ENCODE measurements at regions not wholly inside any gene's neighbourhood (a gene's known extent, or its start where the extent isn't known, plus 50 kb on each side); places are given as distances from the start of the nearest gene placed in this dataset.

GRCh38 chr20:18943542-18943941, 130.0 kb downstream of the SCP2D1 start:
- WGBS (ENCODE audit: insufficient coverage): 94% methylated on average over 4 of the region's 4 CpGs
- Histone ChIP-seq H3K36me3 (ENCODE audit: control insufficient read depth, insufficient read depth, low read length) (no peaks in the 10 kb centered on the region), H3K4me1 (ENCODE audit: control insufficient read depth, insufficient read depth, low read length) (no peaks in the 10 kb centered on the region)

GRCh38 chr20:18956890-18957289, 143.3 kb downstream of the SCP2D1 start:
- Histone ChIP-seq H3K4me3 (ENCODE audit: low read depth, low read length) (no peak overlapping the region), H3K27me3 (ENCODE audit: control insufficient read depth, insufficient read depth, low read length) (no peaks in the 10 kb centered on the region), H3K4me1 (ENCODE audit: control insufficient read depth, insufficient read depth, low read length) (no peaks in the 10 kb centered on the region), H3K9me3 (ENCODE audit: control insufficient read depth, insufficient read depth, low read length) (no peaks in the 10 kb centered on the region), H3K27ac (ENCODE audit: low read depth, low read length) (no peak overlapping the region), H3K36me3 (ENCODE audit: control insufficient read depth, insufficient read depth, low read length) (no peaks in the 10 kb centered on the region)
- WGBS (ENCODE audit: insufficient coverage): no CpG with 5 or more reads among the region's 4 CpGs
- DNase-seq (ENCODE audit: low read depth in 4 of 6, low spot score in 6 of 6): no peak

More at GRCh38 chr20:18943542-18943941, 130.0 kb downstream of the SCP2D1 start:
- Histone ChIP-seq H3K9me3 (ENCODE audit: control insufficient read depth, insufficient read depth, low read length) (no peaks in the 10 kb centered on the region), H3K27me3 (ENCODE audit: control insufficient read depth, insufficient read depth, low read length) (no peaks in the 10 kb centered on the region), H3K4me3 (ENCODE audit: low read depth, low read length) (no peak overlapping the region), H3K27ac (ENCODE audit: low read depth, low read length) (no peak overlapping the region)
- no peak for DNase-seq (ENCODE audit: low read depth in 4 of 6, low spot score in 6 of 6)

- Histone ChIP-seq H3K27ac (ENCODE audit: low read depth, low read length) (no peak overlapping the region), H3K9me3 (ENCODE audit: control insufficient read depth, insufficient read depth, low read length) (no peaks in the 10 kb centered on the region), H3K4me1 (ENCODE audit: control insufficient read depth, insufficient read depth, low read length) (no peaks in the 10 kb centered on the region), H3K27me3 (ENCODE audit: control insufficient read depth, insufficient read depth, low read length) (no peaks in the 10 kb centered on the region), H3K4me3 (ENCODE audit: low read depth, low read length) (no peak overlapping the region), H3K36me3 (ENCODE audit: control insufficient read depth, insufficient read depth, low read length) (no peaks in the 10 kb centered on the region)
- no CpG with 5 or more reads among the region's 2 CpGs for WGBS (ENCODE audit: insufficient coverage)
- DNase-seq (ENCODE audit: low read depth in 4 of 6, low spot score in 6 of 6): no peak
Measured at GRCh38 chr20:18957328-18957727, 143.7 kb downstream of the SCP2D1 start.

GRCh38 chr20:18971121-18971520, 157.5 kb downstream of the SCP2D1 start:
- H3K9me3 ChIP-seq (ENCODE audit: control insufficient read depth, insufficient read depth, low read length): peaks cover 2% of the 10 kb centered on the region
- no peaks in the 10 kb centered on the region for H3K36me3 ChIP-seq (ENCODE audit: control insufficient read depth, insufficient read depth, low read length)
- no peak overlapping the region for H3K27ac ChIP-seq (ENCODE audit: low read depth, low read length)
- no peaks in the 10 kb centered on the region for H3K4me1 ChIP-seq (ENCODE audit: control insufficient read depth, insufficient read depth, low read length)
- no peak overlapping the region for H3K4me3 ChIP-seq (ENCODE audit: low read depth, low read length)
- WGBS (ENCODE audit: insufficient coverage): 90% methylated on average over 4 of the region's 5 CpGs
- no peaks in the 10 kb centered on the region for H3K27me3 ChIP-seq (ENCODE audit: control insufficient read depth, insufficient read depth, low read length)
- no peak for DNase-seq (ENCODE audit: low read depth in 4 of 6, low spot score in 6 of 6)

GRCh38 chr20:18971574-18971973, 158.0 kb downstream of the SCP2D1 start:
- Histone ChIP-seq H3K27me3 (ENCODE audit: control insufficient read depth, insufficient read depth, low read length) (no peaks in the 10 kb centered on the region), H3K4me3 (ENCODE audit: low read depth, low read length) (no peak overlapping the region), H3K4me1 (ENCODE audit: control insufficient read depth, insufficient read depth, low read length) (no peaks in the 10 kb centered on the region), H3K9me3 (ENCODE audit: control insufficient read depth, insufficient read depth, low read length) (peaks cover 2% of the 10 kb centered on the region), H3K27ac (ENCODE audit: low read depth, low read length) (no peak overlapping the region), H3K36me3 (ENCODE audit: control insufficient read depth, insufficient read depth, low read length) (no peaks in the 10 kb centered on the region)
- no peak for DNase-seq (ENCODE audit: low read depth in 4 of 6, low spot score in 6 of 6)
- WGBS (ENCODE audit: insufficient coverage): no CpG with 5 or more reads among the region's 2 CpGs

- H3K27me3 ChIP-seq (ENCODE audit: control insufficient read depth, insufficient read depth, low read length): no peaks in the 10 kb centered on the region
- no peaks in the 10 kb centered on the region for H3K9me3 ChIP-seq (ENCODE audit: control insufficient read depth, insufficient read depth, low read length)
- H3K4me3 ChIP-seq (ENCODE audit: low read depth, low read length): no peak overlapping the region
- H3K36me3 ChIP-seq (ENCODE audit: control insufficient read depth, insufficient read depth, low read length): no peaks in the 10 kb centered on the region
- no peak overlapping the region for H3K27ac ChIP-seq (ENCODE audit: low read depth, low read length)
- H3K4me1 ChIP-seq (ENCODE audit: control insufficient read depth, insufficient read depth, low read length): no peaks in the 10 kb centered on the region
- no peak for DNase-seq (ENCODE audit: low read depth in 4 of 6, low spot score in 6 of 6)
- WGBS (ENCODE audit: insufficient coverage): 96% methylated on average over 3 of the region's 3 CpGs
Measured at GRCh38 chr20:18972251-18972876, 158.8 kb downstream of the SCP2D1 start.

GRCh38 chr20:18973529-18974173, 160.1 kb downstream of the SCP2D1 start:
- no peak for DNase-seq (ENCODE audit: low read depth in 4 of 6, low spot score in 6 of 6)
- H3K4me1 ChIP-seq (ENCODE audit: control insufficient read depth, insufficient read depth, low read length): no peaks in the 10 kb centered on the region
- 95% methylated on average over 5 of the region's 7 CpGs for WGBS (ENCODE audit: insufficient coverage)
- H3K4me3 ChIP-seq (ENCODE audit: low read depth, low read length): no peak overlapping the region
- H3K27ac ChIP-seq (ENCODE audit: low read depth, low read length): no peak overlapping the region
- H3K9me3 ChIP-seq (ENCODE audit: control insufficient read depth, insufficient read depth, low read length): no peaks in the 10 kb centered on the region
- H3K27me3 ChIP-seq (ENCODE audit: control insufficient read depth, insufficient read depth, low read length): no peaks in the 10 kb centered on the region
- H3K36me3 ChIP-seq (ENCODE audit: control insufficient read depth, insufficient read depth, low read length): no peaks in the 10 kb centered on the region

- Histone ChIP-seq H3K27ac (ENCODE audit: low read depth, low read length) (no peak overlapping the region), H3K4me1 (ENCODE audit: control insufficient read depth, insufficient read depth, low read length) (no peaks in the 10 kb centered on the region), H3K36me3 (ENCODE audit: control insufficient read depth, insufficient read depth, low read length) (no peaks in the 10 kb centered on the region), H3K27me3 (ENCODE audit: control insufficient read depth, insufficient read depth, low read length) (no peaks in the 10 kb centered on the region), H3K4me3 (ENCODE audit: low read depth, low read length) (no peak overlapping the region), H3K9me3 (ENCODE audit: control insufficient read depth, insufficient read depth, low read length) (no peaks in the 10 kb centered on the region)
- WGBS (ENCODE audit: insufficient coverage): 70% methylated on average over 1 of the region's 1 CpG
- DNase-seq (ENCODE audit: low read depth in 4 of 6, low spot score in 6 of 6): no peak
Measured at GRCh38 chr20:18974660-18975059, 161.1 kb downstream of the SCP2D1 start.

GRCh38 chr20:18977441-18977840, 163.9 kb downstream of the SCP2D1 start:
- no CpG with 5 or more reads among the region's 2 CpGs for WGBS (ENCODE audit: insufficient coverage)
- H3K9me3 ChIP-seq (ENCODE audit: control insufficient read depth, insufficient read depth, low read length): no peaks in the 10 kb centered on the region

GRCh38 chr20:18978311-18978710, 164.7 kb downstream of the SCP2D1 start:
- no peaks in the 10 kb centered on the region for H3K9me3 ChIP-seq (ENCODE audit: control insufficient read depth, insufficient read depth, low read length)
- DNase-seq (ENCODE audit: low read depth in 4 of 6, low spot score in 6 of 6): no peak
- WGBS (ENCODE audit: insufficient coverage): no CpG with 5 or more reads among the region's 2 CpGs
- no peak overlapping the region for H3K4me3 ChIP-seq (ENCODE audit: low read depth, low read length)
- no peak overlapping the region for H3K27ac ChIP-seq (ENCODE audit: low read depth, low read length)
- no peaks in the 10 kb centered on the region for H3K4me1 ChIP-seq (ENCODE audit: control insufficient read depth, insufficient read depth, low read length)
- no peaks in the 10 kb centered on the region for H3K27me3 ChIP-seq (ENCODE audit: control insufficient read depth, insufficient read depth, low read length)
- no peaks in the 10 kb centered on the region for H3K36me3 ChIP-seq (ENCODE audit: control insufficient read depth, insufficient read depth, low read length)

More at GRCh38 chr20:18977441-18977840, 163.9 kb downstream of the SCP2D1 start:
- Histone ChIP-seq H3K27ac (ENCODE audit: low read depth, low read length) (no peak overlapping the region), H3K4me1 (ENCODE audit: control insufficient read depth, insufficient read depth, low read length) (no peaks in the 10 kb centered on the region), H3K36me3 (ENCODE audit: control insufficient read depth, insufficient read depth, low read length) (no peaks in the 10 kb centered on the region), H3K27me3 (ENCODE audit: control insufficient read depth, insufficient read depth, low read length) (no peaks in the 10 kb centered on the region), H3K4me3 (ENCODE audit: low read depth, low read length) (no peak overlapping the region)
- no peak for DNase-seq (ENCODE audit: low read depth in 4 of 6, low spot score in 6 of 6)

Data from spinal cord (tissue), 9 donors.